HepG2 (cell line): ENCODE measurements at regions not wholly inside any gene's neighbourhood (a gene's known extent, or its start where the extent isn't known, plus 50 kb on each side); places are given as distances from the start of the nearest gene placed in this dataset.

Source experiments
- ATAC-seq: fragments of 200-7000 bp; cut with Tn5 transposase; 3 replicates; pipeline ENCODE4 v1.9.1; 2020; ENCODE audit warnings: mild to moderate bottlenecking, moderate library complexity
- BruUV-seq: library from RNA; stranded (reverse); fragments of 400-500 nt; replicated peaks from 2 replicates; lab custom pipeline; 2021; lab: Mats Ljungman, UMichigan
- CTCF ChIA-PET: fragments of 300-600 bp; formaldehyde crosslinking; extraction: SDS; loops from one replicate; lab custom pipeline; 2021; ENCODE audit warnings: low total read pairs, inconsistent platforms, low intra/inter-chr PET ratio; lab: Yijun Ruan, JAX
- POLR2A ChIA-PET: fragments of 350-600 bp; sonication (Branson Sonifier 250); formaldehyde crosslinking; loops from one replicate; lab custom pipeline; 2020; ENCODE audit warnings: antibody characterized with exemption, inconsistent platforms; lab: Yijun Ruan, JAX
- DNase-seq: peaks from one replicate; pipeline ENCODE4 v3.0.0-alpha.2; 2015; ENCODE audit warnings: low spot score
- FAIRE-seq: peaks from 3 replicates; lab custom pipeline; 2011; peaks lifted over from hg19 to GRCh38; lab: Jason Lieb, UNC
- H2AFZ ChIP-seq: one replicate; pipeline ENCODE4 v1.6.1; 2011; ENCODE audit warnings: low read length, inconsistent platforms
- H3K27ac ChIP-seq: fragments of 300-600 bp; 3 replicates; pipeline ENCODE4 v1.8.0; 2011; ENCODE audit warnings: mixed run types, mild to moderate bottlenecking, mixed read lengths, low read length, inconsistent platforms; ENCODE audit not compliant: insufficient read depth; ENCODE audit errors: extremely low read length
- H3K27me3 ChIP-seq, 2 experiments: fragments of 200-600 bp in 1 of 2; 2 replicates in 1 of 2; 3 replicates in 1 of 2; pipeline versions ENCODE4 v1.6.0 to v1.8.0; 2011; ENCODE audit warnings: low read length in 2 of 2, mild to moderate bottlenecking in 2 of 2, moderate library complexity in 2 of 2, inconsistent platforms in 1 of 2; ENCODE audit not compliant: insufficient read depth in 2 of 2, control insufficient read depth in 1 of 2
- H3K36me3 ChIP-seq, 2 experiments: fragments of 200-600 bp in 1 of 2; replicated peaks in 1 of 2; 2 replicates in 1 of 2; 3 replicates in 1 of 2; pipeline versions ENCODE4 v1.5.1 to v1.8.0; 2011; ENCODE audit warnings: low read length in 2 of 2, inconsistent platforms in 1 of 2; ENCODE audit not compliant: insufficient read depth in 2 of 2, control insufficient read depth in 1 of 2
- H3K4me1 ChIP-seq: 2 replicates; pipeline ENCODE4 v1.5.1; 2012; ENCODE audit warnings: low read length, inconsistent platforms; ENCODE audit not compliant: insufficient read depth
- H3K4me2 ChIP-seq: 2 replicates; pipeline ENCODE4 v1.6.0; 2011; ENCODE audit warnings: low read depth, low read length, inconsistent platforms
- H3K4me3 ChIP-seq, 3 experiments: fragments of 200-600 bp in 1 of 3; sonication (generic), shearing (Covaris generic) in 1 of 3; replicated peaks in 1 of 3; 2 replicates each; pipeline ENCODE4 v1.5.1; 2011 to 2016; ENCODE audit warnings: low read length in 3 of 3, inconsistent platforms in 2 of 3, low read depth in 2 of 3, mild to moderate bottlenecking in 2 of 3, control low read depth in 1 of 3, mixed read lengths in 1 of 3; ENCODE audit not compliant: insufficient read depth in 1 of 3
- H3K79me2 ChIP-seq: one replicate; pipeline ENCODE4 v1.6.1; 2011; ENCODE audit warnings: low read length, inconsistent platforms; ENCODE audit not compliant: insufficient read depth
- H3K9ac ChIP-seq: 2 replicates; pipeline ENCODE4 v1.6.0; 2011; ENCODE audit warnings: mild to moderate bottlenecking, low read depth, low read length, inconsistent platforms; ENCODE audit not compliant: insufficient read depth
- H3K9me3 ChIP-seq: 2 replicates; pipeline ENCODE4 v1.5.1; 2012; ENCODE audit warnings: mild to moderate bottlenecking, low read length
- H4K20me1 ChIP-seq: 2 replicates; pipeline ENCODE4 v1.6.0; 2011; ENCODE audit warnings: inconsistent platforms, mild to moderate bottlenecking, low read length, moderate library complexity; ENCODE audit not compliant: insufficient read depth
- CHCHD3 ChIP-seq: sonication (generic); formaldehyde crosslinking; IDR thresholded peaks from 2 replicates; pipeline ENCODE4 v1.8.0; 2022; ENCODE audit warnings: mild to moderate bottlenecking, missing genetic modification reagents, moderate library complexity
- CREB1 ChIP-seq, 2 experiments: fragments of 450-650 bp in 1 of 2; IDR thresholded peaks; 2 replicates each; pipeline ENCODE4 v1.6.1; 2016 to 2017; ENCODE audit warnings: control low read depth in 1 of 2, mild to moderate bottlenecking in 1 of 2, missing compliant biosample characterization in 1 of 2, missing genetic modification characterization in 1 of 2
- MAFK ChIP-seq, 2 experiments: IDR thresholded peaks in 1 of 2; conservative IDR thresholded peaks in 1 of 2; 2 replicates each; pipeline ENCODE4 v1.6.1; 2011; ENCODE audit warnings: improper control_type of control experiment in 2 of 2, low read length in 2 of 2
- NR2F6 ChIP-seq, 2 experiments: IDR thresholded peaks; 2 replicates each; pipeline ENCODE4 v1.6.1; 2016; ENCODE audit warnings: antibody characterized with exemption in 1 of 2, mild to moderate bottlenecking in 1 of 2
- RXRA ChIP-seq: sonication (generic); formaldehyde crosslinking; IDR thresholded peaks from 2 replicates; pipeline ENCODE4 v1.5.1; 2020; ENCODE audit warnings: missing genetic modification reagents
- SKI ChIP-seq: fragments of 450-650 bp; IDR thresholded peaks from one replicate; pipeline ENCODE4 v1.6.1; 2018; ENCODE audit warnings: mild to moderate bottlenecking; ENCODE audit not compliant: partially characterized antibody
- YY1 ChIP-seq: IDR thresholded peaks from 2 replicates; pipeline ENCODE4 v1.6.1; 2011; ENCODE audit warnings: low read length, low read depth, moderate library complexity, mild to moderate bottlenecking; ENCODE audit not compliant: insufficient read depth, insufficient replicate concordance
- ZBTB21 ChIP-seq: sonication (generic); formaldehyde crosslinking; IDR thresholded peaks from 2 replicates; pipeline ENCODE4 v1.4.0; 2020; ENCODE audit warnings: missing genetic modification reagents
- ZNF569 ChIP-seq: sonication (generic); formaldehyde crosslinking; IDR thresholded peaks from 2 replicates; pipeline ENCODE4 v1.5.0; 2020; ENCODE audit warnings: mild to moderate bottlenecking, missing genetic modification reagents, moderate library complexity, borderline replicate concordance
- ZNF83 ChIP-seq: sonication (generic); formaldehyde crosslinking; IDR thresholded peaks from 2 replicates; pipeline ENCODE4 v1.4.0; 2020; ENCODE audit warnings: missing genetic modification reagents, mild to moderate bottlenecking, borderline replicate concordance
- WGBS: methylation state at CpG from one replicate; pipeline ENCODE4 v1.1.6; 2017; ENCODE audit warnings: low lambda C conversion rate; 5-methylcytosine and 5-hydroxymethylcytosine counted together
- in situ Hi-C: cut with HindIII; loops from 2 replicates; pipeline ENCODE4 v1.10.0; 2017; ENCODE audit warnings: low pct_unique_long_range_greater_than_20kb; ENCODE audit not compliant: extremely low pct_ligation_motif_present
- intact Hi-C: fragments of 100-400 bp; cut with micrococcal nuclease; formaldehyde crosslinking; loops from one replicate; pipeline ENCODE4 v1.10.0; 2022; ENCODE audit not compliant: unreplicated experiment
- TF ChIP-seq, protein P1 (sequence below): sonication (generic); formaldehyde crosslinking; IDR thresholded peaks from 2 replicates; pipeline ENCODE4 v1.4.0; 2020; ENCODE audit warnings: missing genetic modification reagents, borderline replicate concordance
- TF ChIP-seq, protein P2 (sequence below): IDR thresholded peaks from 2 replicates; pipeline ENCODE4 v1.6.1; 2016; ENCODE audit warnings: missing biosample characterization, missing genetic modification reagents, low read depth

DNA sequence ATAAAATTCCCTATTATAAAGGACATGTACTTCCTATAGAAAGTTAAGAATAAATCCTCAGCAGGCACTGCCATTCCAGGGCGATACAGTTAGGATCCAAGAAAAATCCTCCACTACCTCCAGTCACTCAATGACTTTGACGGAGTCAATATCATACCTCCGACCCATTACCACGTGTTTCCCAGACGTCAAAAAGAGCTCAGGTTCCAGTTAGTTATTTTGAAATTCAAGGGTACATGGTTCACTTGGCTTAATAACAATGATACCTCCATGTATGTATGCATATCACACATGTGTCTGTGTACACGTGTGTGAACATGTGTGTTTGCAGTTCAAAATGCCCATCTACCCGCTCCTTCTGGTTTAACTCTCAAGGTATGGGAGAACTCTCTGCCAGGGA, 189.2 kb downstream of the SHANK2 start:
- in situ Hi-C loops (no loop called here), intact Hi-C loops (no loop called here)
- no peak overlapping the region for H3K4me3 ChIP-seq
- no peak overlapping the region for H3K27ac ChIP-seq
- peaks cover 7 to 37% of the 10 kb centered on the region in 2 experiments; a peak in 4 of 5 replicates for H3K36me3 ChIP-seq
- no peaks in the 10 kb centered on the region for H3K27me3 ChIP-seq
- WGBS, result 97% methylated on average over 7 of the region's 7 CpGs
- FAIRE-seq, result no peak
- H2AFZ ChIP-seq, result no peak overlapping the region
- peaks cover 6% of the 10 kb centered on the region; the same call in 1 of the 2 replicates for H4K20me1 ChIP-seq
- DNase-seq, result no peak
- no peak for ATAC-seq
- TF ChIP-seq ZBTB21 (CRISPR knock-in tag) (no peak), MAFK (conservative IDR thresholded peaks at IDR 0.05 in 1 of 2, IDR thresholded peaks at IDR 0.05 in 1 of 2; ENCODE audit: low read length in 2 of 2) (no peak), ZNF569 (no peak), CHCHD3 (CRISPR knock-in tag) (no peak), RXRA (no peak), NR2F6 (IDR thresholded peaks at IDR 0.05) (no peak), NR2F6 (CRISPR knock-in tag; IDR thresholded peaks at IDR 0.05) (no peak), ZNF83 (CRISPR knock-in tag) (no peak), SKI (no peak), CREB1 (IDR thresholded peaks at IDR 0.05) (no peak), CREB1 (CRISPR knock-in tag; IDR thresholded peaks at IDR 0.05) (no peak), YY1 (no peak)
- TF ChIP-seq, protein P1, sequence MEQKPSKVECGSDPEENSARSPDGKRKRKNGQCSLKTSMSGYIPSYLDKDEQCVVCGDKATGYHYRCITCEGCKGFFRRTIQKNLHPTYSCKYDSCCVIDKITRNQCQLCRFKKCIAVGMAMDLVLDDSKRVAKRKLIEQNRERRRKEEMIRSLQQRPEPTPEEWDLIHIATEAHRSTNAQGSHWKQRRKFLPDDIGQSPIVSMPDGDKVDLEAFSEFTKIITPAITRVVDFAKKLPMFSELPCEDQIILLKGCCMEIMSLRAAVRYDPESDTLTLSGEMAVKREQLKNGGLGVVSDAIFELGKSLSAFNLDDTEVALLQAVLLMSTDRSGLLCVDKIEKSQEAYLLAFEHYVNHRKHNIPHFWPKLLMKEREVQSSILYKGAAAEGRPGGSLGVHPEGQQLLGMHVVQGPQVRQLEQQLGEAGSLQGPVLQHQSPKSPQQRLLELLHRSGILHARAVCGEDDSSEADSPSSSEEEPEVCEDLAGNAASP (CRISPR knock-in tag), result no peak
- TF ChIP-seq, protein P2, sequence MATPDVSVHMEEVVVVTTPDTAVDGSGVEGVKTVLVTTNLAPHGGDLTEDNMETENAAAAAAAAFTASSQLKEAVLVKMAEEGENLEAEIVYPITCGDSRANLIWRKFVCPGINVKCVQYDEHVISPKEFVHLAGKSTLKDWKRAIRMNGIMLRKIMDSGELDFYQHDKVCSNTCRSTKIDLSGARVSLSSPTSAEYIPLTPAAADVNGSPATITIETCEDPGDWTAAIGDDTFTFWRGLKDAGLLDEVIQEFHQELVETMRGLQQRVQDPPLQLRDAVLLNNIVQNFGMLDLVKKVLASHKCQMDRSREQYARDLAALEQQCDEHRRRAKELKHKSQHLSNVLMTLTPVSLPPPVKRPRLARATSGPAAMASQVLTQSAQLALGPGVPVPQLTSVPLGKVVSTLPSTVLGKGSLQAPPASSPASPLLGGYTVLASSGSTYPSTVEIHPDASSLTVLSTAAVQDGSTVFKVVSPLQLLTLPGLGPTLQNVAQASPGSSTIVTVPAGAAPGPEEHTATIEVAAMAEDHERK (CRISPR knock-in tag), result no peak
- H3K9ac ChIP-seq, result no peak overlapping the region
- H3K9me3 ChIP-seq, result no peaks in the 10 kb centered on the region
- ChIA-PET POLR2A (no interaction called here), CTCF (no interaction called here)
- H3K79me2 ChIP-seq, result no peaks in the 10 kb centered on the region
- no TSS peak for BruUV-seq
- no peak overlapping the region for H3K4me2 ChIP-seq
- no peaks in the 10 kb centered on the region for H3K4me1 ChIP-seq
